GM21576 (cell line): ENCODE measurements at regions not wholly inside any gene's neighbourhood (a gene's known extent, or its start where the extent isn't known, plus 50 kb on each side); places are given as distances from the start of the nearest gene placed in this dataset.

Experiments
- ATAC-seq: cut with Tn5 transposase; IDR thresholded peaks from one replicate; pipeline ENCODE4 v1.9.1; 2021; ENCODE audit warnings: mild to moderate bottlenecking, moderate library complexity; ENCODE audit not compliant: unreplicated experiment

- no peak for ATAC-seq
These were observed 167.2 kb downstream of the PHETA1 start for GRCh38 chr12:111201495-111202236.

GRCh38 chr12:111201036-111201435 is 167.9 kb downstream of the PHETA1 start:
- ATAC-seq = no peak

- no peak for ATAC-seq
These were observed 171.4 kb downstream of the PHETA1 start for GRCh38 chr12:111197376-111197944.

GRCh38 chr12:111196532-111196931 is 172.4 kb downstream of the PHETA1 start:
- ATAC-seq = no peak

GRCh38 chr12:111195316-111195715 is 173.6 kb downstream of the PHETA1 start:
- no peak for ATAC-seq

- no peak for ATAC-seq
These were observed 174.2 kb downstream of the PHETA1 start for GRCh38 chr12:111194703-111195051.

GRCh38 chr12:111193977-111194702 is 174.8 kb downstream of the PHETA1 start:
- no peak for ATAC-seq

- ATAC-seq = no peak
These were observed 175.4 kb downstream of the PHETA1 start for GRCh38 chr12:111193496-111193895.

GRCh38 chr12:111193067-111193466 is 175.8 kb downstream of the PHETA1 start:
- ATAC-seq = no peak

GRCh38 chr12:111192647-111193046 is 176.2 kb downstream of the PHETA1 start:
- no peak for ATAC-seq

GRCh38 chr12:111190741-111191526 is 178.0 kb downstream of the PHETA1 start:
- no peak for ATAC-seq

GRCh38 chr12:111189792-111190191 is 179.1 kb downstream of the PHETA1 start:
- no peak for ATAC-seq

GRCh38 chr12:111188436-111188835 is 180.5 kb downstream of the PHETA1 start:
- no peak for ATAC-seq

- ATAC-seq = no peak
These were observed 182.5 kb downstream of the PHETA1 start for GRCh38 chr12:111186347-111186746.

- ATAC-seq = no peak
These were observed 183.0 kb downstream of the PHETA1 start for GRCh38 chr12:111185889-111186227.

GRCh38 chr12:111185206-111185888 is 183.5 kb downstream of the PHETA1 start:
- ATAC-seq = no peak

- no peak for ATAC-seq
These were observed 184.7 kb downstream of the PHETA1 start for GRCh38 chr12:111184161-111184560.

GRCh38 chr12:111183094-111183493 is 185.8 kb downstream of the PHETA1 start:
- ATAC-seq = no peak

- no peak for ATAC-seq
These were observed 186.5 kb downstream of the PHETA1 start for GRCh38 chr12:111182382-111182781.

GRCh38 chr12:111181143-111181726 is 187.7 kb downstream of the PHETA1 start:
- no peak for ATAC-seq
